KOPT-K1 (cell line): ENCODE measurements at regions not wholly inside any gene's neighbourhood (a gene's known extent, or its start where the extent isn't known, plus 50 kb on each side); places are given as distances from the start of the nearest gene placed in this dataset.
"Not testable (repeated sequence)": the region's sequence is repeated elsewhere in the genome, so short reads cannot be mapped to it uniquely, and the experiment has no call there.

ENCODE experiments used
- H3K27ac ChIP-seq: fragments of 200-600 bp; sonication (generic); 2 replicates; pipeline ENCODE4 v1.5.1; 2016; ENCODE audit warnings: antibody characterized with exemption, mild to moderate bottlenecking, low read depth, low read length; ENCODE audit not compliant: poor library complexity, severe bottlenecking
- H3K36me3 ChIP-seq: fragments of 200-600 bp; sonication (generic); 2 replicates; pipeline ENCODE4 v1.5.1; 2017; ENCODE audit warnings: antibody characterized with exemption, mild to moderate bottlenecking, low read length, moderate library complexity; ENCODE audit not compliant: insufficient read depth
- H3K9me3 ChIP-seq: fragments of 200-600 bp; sonication (generic); 2 replicates; pipeline ENCODE4 v1.5.1; 2017; ENCODE audit warnings: antibody characterized with exemption, low read length, mild to moderate bottlenecking; ENCODE audit not compliant: insufficient read depth, poor library complexity, severe bottlenecking

GRCh38 chr4:181863856-181864255, 379.3 kb upstream of the TENM3 start:
- Histone ChIP-seq H3K27ac (no peak overlapping the region), H3K9me3 (no peaks in the 10 kb centered on the region), H3K36me3 (no peaks in the 10 kb centered on the region)

- Histone ChIP-seq H3K36me3 (no peaks in the 10 kb centered on the region), H3K27ac (no peak overlapping the region), H3K9me3 (no peaks in the 10 kb centered on the region)
Measured at GRCh38 chr4:181870326-181870725, 372.9 kb upstream of the TENM3 start.

DNA sequence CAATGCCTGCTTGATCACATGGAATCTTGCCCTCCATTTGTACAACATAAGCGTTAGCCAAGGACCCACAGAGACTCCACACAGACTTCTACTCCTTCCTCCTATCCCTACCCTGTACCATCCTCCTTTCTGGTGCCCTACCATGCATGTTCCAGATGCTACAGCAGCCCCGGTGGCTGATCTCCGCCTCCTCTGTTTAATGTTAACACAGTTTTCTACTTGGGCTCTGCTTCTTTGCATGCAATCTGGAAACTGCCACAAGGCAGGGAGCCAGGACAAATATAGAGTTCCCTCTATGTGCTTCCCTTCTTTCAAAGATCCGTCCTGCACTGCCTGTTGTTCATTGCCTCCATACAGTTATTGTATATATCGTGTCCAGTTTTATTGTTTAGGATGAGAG, 368.6 kb upstream of the TENM3 start:
- no peaks in the 10 kb centered on the region for H3K36me3 ChIP-seq
- H3K9me3 ChIP-seq, result no peaks in the 10 kb centered on the region
- no peak overlapping the region for H3K27ac ChIP-seq

DNA sequence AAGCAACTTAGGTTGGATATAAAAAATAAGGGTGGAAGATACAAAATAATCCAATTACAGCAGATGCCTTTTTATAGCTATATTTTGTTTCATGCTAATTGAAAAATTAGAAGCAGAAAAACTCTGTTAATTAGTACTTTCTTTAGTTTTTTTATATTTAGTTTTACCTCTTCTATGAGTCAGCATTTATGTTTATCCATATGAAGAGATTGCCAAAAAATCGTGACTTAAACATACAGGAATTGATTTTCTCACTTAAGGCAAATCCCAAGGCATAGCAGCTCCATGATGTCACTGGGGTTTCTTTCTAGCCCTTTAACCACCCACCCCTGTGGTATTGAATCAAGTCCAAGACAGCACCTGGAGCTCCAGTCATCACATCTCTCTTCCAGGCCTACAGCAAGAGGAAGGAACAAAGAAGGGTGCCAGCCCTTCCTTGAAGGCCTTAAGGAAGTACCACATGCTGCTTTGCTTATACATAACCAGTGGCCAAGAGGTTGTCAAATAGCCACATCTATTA, 365.8 kb upstream of the TENM3 start:
- H3K27ac ChIP-seq, result no peak overlapping the region
- H3K36me3 ChIP-seq, result no peaks in the 10 kb centered on the region
- H3K9me3 ChIP-seq, result no peaks in the 10 kb centered on the region

DNA sequence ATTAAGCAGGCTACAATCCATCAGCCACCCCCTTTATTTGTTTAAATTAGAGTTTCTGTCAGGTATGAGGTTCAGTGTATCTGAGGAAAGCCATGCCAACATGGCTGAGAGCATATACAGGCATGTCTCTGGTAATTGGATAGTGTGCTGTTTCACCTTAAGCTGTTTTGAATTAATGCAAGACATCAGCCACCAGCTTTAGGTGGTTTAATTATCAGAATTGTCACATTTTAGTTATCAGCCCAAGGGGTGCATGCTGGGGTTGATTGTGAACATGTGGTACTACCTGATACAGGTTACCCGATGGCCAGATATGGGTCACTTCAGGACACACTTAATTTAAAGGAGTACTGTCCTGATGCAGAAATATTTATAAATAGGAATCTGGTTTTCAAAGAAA, 353.2 kb upstream of the TENM3 start:
- Histone ChIP-seq H3K36me3 (no peaks in the 10 kb centered on the region), H3K27ac (no peak overlapping the region), H3K9me3 (no peaks in the 10 kb centered on the region)

DNA sequence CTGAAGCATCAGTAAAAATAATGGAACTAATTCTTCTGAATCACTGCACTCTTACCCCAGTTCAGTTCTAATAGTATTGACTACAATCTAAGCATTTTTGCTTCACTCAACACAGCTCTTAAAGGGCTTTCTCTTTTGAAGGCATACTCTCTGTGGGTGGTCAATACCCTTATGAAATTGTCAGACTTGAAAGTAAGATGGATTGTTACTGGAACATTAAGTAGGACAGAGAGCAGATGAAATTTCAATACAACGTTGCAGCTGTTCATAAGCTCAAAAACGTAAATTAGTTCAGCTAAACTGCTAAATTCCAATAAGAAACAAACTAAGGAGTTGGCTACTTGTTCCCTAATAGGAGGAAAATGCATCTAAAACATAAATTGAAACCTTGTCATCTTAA, 352.3 kb upstream of the TENM3 start:
- no peak overlapping the region for H3K27ac ChIP-seq
- no peaks in the 10 kb centered on the region for H3K36me3 ChIP-seq
- no peaks in the 10 kb centered on the region for H3K9me3 ChIP-seq

GRCh38 chr4:181896614-181897013, 346.6 kb upstream of the TENM3 start:
- Histone ChIP-seq H3K27ac (no peak overlapping the region), H3K36me3 (no peaks in the 10 kb centered on the region), H3K9me3 (no peaks in the 10 kb centered on the region)

DNA sequence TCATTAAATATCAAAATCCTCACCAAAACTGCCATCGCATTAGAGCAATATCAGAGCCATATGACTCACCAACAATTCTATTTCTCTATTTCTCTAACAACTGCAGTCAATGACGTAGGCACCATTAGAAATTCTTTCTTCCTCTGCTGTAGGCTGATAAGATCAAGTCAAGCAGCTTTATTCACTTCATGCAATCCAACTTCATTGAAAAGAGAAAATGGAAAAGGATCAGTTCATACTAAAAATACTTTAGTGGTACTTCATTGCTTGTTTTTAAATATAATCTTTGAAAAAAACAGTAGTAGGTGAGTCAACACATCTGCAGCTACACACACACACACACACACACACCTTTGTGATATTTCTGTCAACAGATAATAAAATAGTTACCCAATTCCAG, 345.3 kb upstream of the TENM3 start:
- H3K27ac ChIP-seq, result no peak overlapping the region
- no peaks in the 10 kb centered on the region for H3K9me3 ChIP-seq
- H3K36me3 ChIP-seq, result no peaks in the 10 kb centered on the region

GRCh38 chr4:181902404-181902803, 340.8 kb upstream of the TENM3 start:
- not testable (repeated sequence) for H3K36me3 ChIP-seq, H3K27ac ChIP-seq, H3K9me3 ChIP-seq

DNA sequence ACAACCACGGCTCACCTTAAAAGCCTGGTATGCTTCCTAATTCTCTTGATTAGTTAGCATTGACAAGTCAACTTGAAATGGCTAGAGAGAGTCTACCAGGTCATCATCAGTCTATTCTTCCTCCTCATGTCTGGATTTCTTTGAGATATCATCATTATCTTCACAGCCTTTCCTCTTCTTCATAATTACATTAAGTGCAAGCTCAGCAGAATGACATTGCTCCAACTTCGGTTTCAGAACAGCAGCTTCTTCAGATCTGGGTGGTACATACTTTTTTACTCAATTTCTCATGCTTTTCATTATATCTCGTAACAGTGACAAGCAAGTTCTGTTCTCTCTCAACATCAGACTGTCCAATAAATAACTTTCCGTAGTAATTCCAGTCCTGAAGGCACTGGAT, 337.5 kb upstream of the TENM3 start:
- Histone ChIP-seq H3K36me3 (no peaks in the 10 kb centered on the region), H3K27ac (no peak overlapping the region), H3K9me3 (peaks cover 5% of the 10 kb centered on the region)

- no peaks in the 10 kb centered on the region for H3K36me3 ChIP-seq
- peaks cover 5% of the 10 kb centered on the region for H3K9me3 ChIP-seq
- no peak overlapping the region for H3K27ac ChIP-seq
Measured at GRCh38 chr4:181908168-181908567, 335.0 kb upstream of the TENM3 start.

DNA sequence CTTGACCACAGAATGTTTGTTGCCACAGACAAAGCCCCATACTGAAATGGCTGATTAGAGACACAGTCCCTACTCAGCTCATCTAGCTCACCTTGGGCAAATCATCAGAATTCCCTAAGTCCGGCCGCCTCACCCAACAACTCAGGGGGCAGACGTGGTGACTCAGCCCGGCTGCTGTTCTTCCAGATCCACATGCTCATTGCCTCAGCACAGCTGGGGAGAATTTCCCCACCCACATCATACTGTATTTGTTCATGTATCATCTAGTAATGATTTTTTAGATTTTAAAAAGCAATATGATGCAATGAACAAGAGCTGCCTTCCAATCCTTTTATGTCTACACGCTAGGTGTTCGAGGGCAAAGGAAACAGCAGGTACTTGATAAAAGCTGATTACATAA, 333.8 kb upstream of the TENM3 start:
- no peak overlapping the region for H3K27ac ChIP-seq
- H3K9me3 ChIP-seq, result peaks cover 5% of the 10 kb centered on the region
- no peaks in the 10 kb centered on the region for H3K36me3 ChIP-seq

- H3K36me3 ChIP-seq, result no peaks in the 10 kb centered on the region
- no peaks in the 10 kb centered on the region for H3K9me3 ChIP-seq
- no peak overlapping the region for H3K27ac ChIP-seq
Measured at GRCh38 chr4:181911420-181911819, 331.8 kb upstream of the TENM3 start.

GRCh38 chr4:181933471-181933870, 309.7 kb upstream of the TENM3 start:
- Histone ChIP-seq H3K9me3 (no peaks in the 10 kb centered on the region), H3K27ac (no peak overlapping the region), H3K36me3 (no peaks in the 10 kb centered on the region)

GRCh38 chr4:181938631-181939030, 304.6 kb upstream of the TENM3 start:
- no peaks in the 10 kb centered on the region for H3K9me3 ChIP-seq
- no peak overlapping the region for H3K27ac ChIP-seq
- H3K36me3 ChIP-seq, result no peaks in the 10 kb centered on the region

DNA sequence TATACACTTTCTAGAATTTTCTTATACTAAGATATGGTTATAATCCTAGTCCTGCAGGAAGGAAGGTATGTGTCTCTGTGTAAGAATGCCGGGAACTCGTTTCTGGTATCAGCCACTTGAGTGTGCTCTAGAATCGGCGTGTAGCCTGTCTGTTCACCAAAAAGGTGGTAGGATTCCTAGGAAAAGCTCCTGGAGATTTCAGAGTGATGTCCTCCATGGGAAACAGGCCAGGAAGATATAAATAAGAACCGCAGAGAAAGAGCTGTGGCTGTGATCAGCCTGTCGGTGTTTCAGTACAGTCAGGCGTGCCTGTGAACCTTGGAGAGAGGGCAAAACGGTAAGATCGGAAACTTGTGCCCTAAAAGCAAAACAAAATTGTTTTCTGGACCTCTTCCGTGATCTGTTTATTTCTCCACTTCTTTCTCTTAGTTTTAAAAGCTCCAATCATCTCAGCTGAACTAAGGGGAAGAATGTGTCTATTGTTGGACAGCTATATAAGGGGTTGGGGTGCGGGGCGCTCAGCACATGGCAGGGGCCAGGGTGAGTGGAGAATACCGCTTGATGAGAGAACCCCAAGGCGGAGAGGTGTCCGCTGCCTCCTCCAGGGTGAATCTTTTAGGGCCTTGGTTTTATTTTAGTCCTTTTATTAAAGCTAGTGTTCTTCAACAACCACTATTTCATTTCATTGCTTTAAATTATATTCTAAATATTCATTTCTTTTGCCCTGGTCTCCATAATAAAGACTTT, 303.8 kb upstream of the TENM3 start:
- Histone ChIP-seq H3K9me3 (no peaks in the 10 kb centered on the region), H3K27ac (no peak overlapping the region)

More for the DNA sequence above, 303.8 kb upstream of the TENM3 start:
- no peaks in the 10 kb centered on the region for H3K36me3 ChIP-seq
